Loucy (cell line): ENCODE measurements at regions not wholly inside any gene's neighbourhood (a gene's known extent, or its start where the extent isn't known, plus 50 kb on each side); places are given as distances from the start of the nearest gene placed in this dataset.

Experiments used
- CTCF ChIP-seq: fragments of 200-600 bp; sonication (generic); conservative IDR thresholded peaks from 2 replicates; pipeline ENCODE4 v1.5.1; 2014; ENCODE audit warnings: mild to moderate bottlenecking, antibody characterized with exemption, low read length
- EZH2phosphoT487 ChIP-seq: fragments of 200-600 bp; IDR thresholded peaks from 2 replicates; pipeline ENCODE4 v1.6.1; 2018; ENCODE audit warnings: antibody characterized with exemption, mild to moderate bottlenecking, moderate library complexity, borderline replicate concordance

GRCh38 chr1:165116171-165116570, 240.3 kb downstream of the LMX1A start:
- no peak for TF ChIP-seq CTCF
- TF ChIP-seq EZH2phosphoT487 = no peak
